ENCODE measurements at regions not wholly inside any gene's neighbourhood (a gene's known extent, or its start where the extent isn't known, plus 50 kb on each side); places are given as distances from the start of the nearest gene placed in this dataset.
"Not testable (repeated sequence)": the region's sequence is repeated elsewhere in the genome, so short reads cannot be mapped to it uniquely, and the experiment has no call there.

DNA sequence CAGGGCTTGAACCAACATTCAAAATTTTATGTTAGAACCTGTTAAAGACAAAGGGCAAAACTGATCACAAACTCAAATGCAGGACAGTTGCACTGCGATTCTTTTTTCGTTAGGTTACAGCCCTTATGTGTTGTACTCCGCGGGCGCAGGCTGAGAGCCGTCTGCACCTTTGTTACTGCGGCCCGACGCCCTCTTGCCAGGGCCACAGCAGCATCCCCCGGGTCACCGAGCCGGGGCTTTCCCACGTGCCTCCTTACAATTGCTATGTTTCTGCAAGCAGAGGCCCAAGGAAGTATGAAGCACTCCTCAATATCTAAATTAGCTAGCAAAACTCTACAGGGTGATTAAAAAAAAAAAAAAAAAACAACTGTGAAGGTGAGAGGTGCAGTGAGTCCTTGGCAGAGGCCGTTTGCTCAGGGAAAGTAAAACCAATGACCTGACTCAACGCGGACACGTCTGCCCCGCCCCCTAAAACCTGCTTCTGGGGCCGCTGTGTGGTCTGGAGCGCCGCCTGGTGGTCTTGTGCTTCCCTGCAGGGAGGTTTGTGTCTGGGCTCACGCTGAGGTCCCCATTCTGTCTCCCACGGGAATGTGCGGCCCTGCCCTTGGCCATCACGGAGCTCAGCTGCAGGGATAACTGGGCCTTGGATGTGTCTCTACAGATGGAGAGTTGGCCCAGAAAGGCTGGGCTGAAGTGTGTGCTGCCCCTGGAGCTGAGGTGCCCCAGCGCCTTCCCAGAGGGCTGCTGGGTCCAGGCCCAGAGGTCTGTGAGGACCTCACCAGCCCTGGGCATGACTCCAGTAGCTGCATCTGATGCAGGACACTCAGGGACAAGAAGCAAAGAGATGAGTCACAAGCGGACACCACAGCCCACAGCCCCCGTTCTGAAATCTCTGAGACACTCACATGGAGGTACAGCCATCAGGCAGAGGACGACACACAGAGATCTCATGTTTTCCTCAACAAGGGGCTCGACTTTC is 418.5 kb downstream of the TMEM121 start:
- DNase-seq: peak; percentile 83

DNA sequence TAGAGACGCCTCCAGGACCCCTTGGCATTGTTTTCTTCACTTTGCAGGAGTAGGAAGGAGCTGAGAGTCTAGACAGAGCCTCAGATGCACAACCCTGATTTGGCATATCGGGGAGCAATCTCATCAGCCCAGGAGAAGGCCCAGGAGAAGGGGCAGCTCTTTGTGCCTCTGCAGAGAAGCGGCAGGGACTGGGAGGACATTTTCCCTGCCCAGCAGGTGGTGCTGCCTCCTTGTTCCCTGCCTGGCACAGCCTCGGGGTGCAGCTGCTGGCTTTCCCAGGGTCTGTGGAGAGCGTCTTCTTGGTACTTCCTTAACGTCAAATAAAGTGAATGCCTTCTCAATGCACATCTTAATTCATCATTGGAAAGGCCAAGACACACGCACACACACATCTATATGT is 419.5 kb downstream of the TMEM121 start:
- DNase-seq: peak; percentile 31

DNA sequence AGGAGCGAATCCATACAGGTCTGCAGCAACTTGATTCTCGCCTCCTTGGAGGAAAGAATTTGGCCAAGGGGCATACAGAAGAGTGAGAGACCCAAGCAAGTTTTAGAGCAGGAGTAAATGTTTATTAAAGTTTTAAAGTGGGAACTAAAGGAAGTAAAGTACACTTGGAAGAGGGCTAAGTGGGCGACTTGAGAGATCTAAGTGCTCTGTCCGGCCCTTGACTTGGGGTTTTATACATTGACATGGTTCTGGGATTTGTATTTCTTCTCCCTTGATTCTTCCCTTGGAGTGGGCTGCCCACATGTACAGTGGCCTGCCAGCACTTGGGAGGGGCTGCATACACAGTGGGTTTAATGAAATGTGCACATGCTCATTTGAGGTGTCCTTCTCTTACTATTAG is 421.2 kb downstream of the TMEM121 start:
- DNase-seq: no peak

DNA sequence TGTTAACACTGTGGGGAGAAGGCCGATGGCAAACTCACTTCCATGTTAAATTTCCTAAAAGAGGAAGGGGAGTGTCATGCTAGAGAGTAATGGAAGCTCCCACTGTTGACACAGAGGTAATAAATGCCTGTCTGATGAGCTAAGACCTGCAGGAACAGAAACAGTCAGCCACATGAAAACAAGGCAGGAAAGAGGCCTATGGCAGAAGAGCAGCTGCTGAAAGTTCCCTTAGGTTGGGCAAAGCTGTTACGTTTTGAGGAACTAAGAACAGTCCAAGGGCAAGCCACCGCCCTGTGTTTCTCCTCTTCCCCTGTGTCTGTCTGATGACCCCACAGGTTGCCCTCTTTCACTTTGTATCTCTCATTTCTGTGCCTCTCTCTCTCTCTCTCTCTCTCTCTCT is 422.6 kb downstream of the TMEM121 start:
- not testable (repeated sequence) for DNase-seq

DNA sequence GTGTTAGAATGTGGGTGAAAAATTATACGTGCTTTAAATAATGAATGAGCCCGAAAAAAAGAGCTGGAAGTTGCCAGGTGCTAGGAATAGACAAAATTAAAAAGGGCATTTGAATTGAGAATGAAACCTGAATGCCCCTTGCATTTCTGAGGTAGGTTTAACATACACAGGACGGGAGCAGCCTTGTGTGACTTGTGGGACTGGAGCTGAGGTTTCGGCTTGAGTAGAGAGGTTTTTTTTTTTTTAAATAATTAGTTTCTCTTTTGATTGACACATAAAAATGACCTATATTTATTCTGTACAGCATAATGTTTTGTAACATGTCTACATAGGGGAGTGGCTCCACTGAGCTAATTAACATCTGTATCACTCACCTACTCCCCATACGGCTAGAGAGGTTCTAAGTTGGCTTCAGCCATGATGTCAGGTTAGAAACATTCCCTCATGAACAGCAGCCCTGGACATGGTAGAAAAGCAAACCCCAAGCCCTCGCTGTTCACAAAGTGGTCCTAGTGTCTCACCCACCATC is 424.0 kb downstream of the TMEM121 start:
- not testable (repeated sequence) for DNase-seq

DNA sequence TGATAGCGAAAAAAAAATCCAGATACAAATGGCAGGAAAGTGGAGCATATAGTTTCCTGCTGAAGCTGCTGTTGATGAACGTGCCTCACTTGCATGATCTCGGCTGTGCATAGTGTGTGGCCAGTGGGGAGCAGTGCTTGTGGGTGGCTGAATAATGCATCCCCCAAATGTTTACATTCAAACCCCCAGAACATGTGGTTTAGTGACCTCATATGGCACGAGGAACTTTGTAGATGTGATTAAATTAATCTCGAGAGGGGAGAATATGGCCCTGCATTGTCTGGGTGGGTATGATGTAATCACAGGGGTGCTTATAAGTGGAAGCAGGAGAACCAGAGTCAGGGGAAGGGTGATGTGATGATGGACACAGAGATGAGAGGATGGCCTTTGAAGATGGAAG is 425.0 kb downstream of the TMEM121 start:
- DNase-seq: no peak

DNA sequence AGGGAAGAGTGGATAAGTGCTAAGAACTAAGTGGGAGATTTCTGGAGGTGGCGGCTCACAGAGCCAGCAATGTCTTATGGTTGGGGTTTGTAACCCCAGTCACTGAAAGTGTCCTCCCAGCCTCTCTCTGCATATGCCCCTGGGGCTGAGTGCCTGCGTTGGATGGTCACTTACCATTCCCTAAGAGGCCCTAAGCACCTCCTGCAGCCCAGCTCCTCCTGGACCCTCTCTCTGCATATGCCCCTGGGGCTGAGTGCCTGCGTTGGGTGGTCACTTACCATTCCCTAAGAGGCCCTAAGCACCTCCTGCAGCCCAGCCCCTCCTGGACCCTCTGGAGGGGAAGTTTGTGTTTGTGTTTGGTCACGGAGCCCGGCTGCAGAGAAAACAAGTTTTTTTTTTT is 425.8 kb downstream of the TMEM121 start:
- no peak for DNase-seq

DNA sequence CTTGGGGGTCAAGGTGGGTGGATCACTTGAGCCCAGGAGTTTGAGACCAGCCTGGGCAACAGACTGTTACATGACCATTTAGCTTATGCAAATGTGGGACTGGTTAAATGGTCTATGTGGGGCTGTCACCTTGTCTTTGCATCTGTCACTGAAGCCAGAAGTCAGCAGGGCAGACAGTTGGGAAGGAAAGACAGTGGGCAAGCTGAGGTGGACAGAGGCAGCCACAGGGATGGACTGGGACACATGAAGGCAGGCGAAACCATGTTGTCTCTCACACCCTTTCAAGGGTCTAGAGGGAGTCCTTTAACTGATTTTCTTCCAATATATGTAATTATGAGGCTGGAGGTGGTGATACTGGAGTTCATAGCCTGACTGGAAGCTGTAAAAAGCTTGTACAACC is 426.4 kb downstream of the TMEM121 start:
- DNase-seq: no peak

DNA sequence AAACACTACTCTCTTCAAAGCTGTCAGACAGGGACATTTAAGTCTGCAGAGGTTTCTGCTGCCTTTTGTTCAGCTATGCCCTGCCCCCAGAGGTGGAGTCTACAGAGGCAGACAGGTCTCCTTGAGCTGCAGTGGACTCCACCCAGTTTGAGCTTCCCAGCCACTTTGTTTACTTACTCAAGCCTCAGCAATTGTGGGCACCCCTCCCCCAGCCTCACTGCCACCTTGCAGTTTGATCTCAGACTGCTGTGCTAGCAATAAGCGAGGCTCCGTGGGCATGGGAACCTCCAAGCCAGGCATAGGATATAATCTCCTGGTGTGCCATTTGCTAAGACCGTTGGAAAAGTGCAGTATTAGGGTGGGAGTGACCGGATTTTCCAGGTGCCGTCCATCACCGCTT is 435.2 kb downstream of the TMEM121 start:
- not testable (repeated sequence) for DNase-seq

DNA sequence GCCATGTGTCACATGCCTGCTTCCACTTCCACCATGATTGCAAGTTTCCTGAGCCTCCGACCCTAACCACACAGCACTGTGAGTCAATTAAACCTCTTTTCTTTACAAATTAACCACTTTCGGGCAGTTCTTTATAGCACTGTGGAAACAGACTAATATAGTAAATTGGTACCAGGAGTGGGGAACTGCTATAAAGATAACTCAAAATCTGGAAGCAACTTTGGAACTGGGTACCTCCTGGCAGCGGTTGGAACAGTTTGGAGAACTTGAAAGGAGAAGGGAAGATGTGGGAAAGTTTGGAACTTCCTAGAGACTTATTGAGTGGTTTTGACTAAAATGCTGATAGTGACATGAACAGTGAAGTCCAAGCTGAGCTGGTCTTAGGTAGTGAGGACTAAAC is 436.1 kb downstream of the TMEM121 start:
- no peak for DNase-seq

DNA sequence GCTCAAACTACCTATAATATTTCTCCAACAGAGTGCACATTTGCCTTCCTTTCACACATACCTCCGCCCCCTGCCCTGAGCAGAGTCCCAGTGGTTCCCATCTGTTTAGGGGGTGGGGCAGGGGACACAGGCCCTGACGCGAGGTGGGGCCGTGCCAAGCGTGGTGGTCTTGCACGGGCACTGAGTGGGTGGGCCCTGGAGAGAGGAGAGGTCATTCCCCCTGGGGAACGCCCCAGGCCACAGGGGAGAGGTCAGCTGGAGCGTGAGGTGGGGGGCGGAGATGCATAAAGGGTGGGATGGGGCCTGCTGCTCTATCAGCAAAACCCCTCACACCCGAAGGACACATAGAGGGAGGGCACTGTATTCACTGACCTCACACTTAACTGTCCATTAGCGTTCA is 441.9 kb downstream of the TMEM121 start:
- DNase-seq: no peak

DNA sequence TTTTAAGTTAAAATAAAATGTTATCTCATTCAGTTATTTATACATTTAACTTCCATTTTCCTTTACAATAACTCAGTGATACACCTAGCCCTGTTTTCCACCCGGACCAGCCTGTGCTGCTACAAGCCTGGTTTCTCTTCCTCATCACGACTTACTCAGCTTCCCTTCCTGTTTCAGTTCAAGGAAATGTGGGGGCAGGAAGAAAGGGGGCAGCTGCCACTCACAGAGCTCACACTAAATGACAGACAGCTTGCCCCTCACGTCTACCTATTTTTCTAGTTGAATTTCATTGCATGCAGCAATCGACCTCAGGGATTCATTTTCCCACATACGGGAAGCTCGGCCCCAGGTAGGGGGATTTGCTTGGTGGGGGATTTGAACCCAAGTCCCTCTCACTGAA is 442.6 kb downstream of the TMEM121 start:
- DNase-seq: not testable (repeated sequence)

DNA sequence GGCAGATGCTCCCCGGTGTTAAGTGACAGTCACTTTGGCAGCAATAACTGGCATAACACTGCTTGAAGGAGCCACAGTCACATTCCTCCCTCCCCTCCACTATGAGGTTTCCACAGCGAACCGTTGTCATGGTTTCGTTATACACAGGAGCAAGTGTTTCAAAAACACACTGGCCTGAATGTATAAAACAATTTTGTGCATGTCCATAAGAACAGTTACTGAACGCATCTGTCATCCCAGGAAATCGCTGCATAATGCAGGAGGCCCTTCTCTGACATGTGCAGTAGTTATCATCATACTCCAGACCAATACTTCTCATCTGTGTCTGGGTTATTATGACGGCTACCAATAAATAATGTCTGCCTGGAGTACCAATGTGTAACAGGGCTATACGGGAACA is 444.4 kb downstream of the TMEM121 start:
- not testable (repeated sequence) for DNase-seq

DNA sequence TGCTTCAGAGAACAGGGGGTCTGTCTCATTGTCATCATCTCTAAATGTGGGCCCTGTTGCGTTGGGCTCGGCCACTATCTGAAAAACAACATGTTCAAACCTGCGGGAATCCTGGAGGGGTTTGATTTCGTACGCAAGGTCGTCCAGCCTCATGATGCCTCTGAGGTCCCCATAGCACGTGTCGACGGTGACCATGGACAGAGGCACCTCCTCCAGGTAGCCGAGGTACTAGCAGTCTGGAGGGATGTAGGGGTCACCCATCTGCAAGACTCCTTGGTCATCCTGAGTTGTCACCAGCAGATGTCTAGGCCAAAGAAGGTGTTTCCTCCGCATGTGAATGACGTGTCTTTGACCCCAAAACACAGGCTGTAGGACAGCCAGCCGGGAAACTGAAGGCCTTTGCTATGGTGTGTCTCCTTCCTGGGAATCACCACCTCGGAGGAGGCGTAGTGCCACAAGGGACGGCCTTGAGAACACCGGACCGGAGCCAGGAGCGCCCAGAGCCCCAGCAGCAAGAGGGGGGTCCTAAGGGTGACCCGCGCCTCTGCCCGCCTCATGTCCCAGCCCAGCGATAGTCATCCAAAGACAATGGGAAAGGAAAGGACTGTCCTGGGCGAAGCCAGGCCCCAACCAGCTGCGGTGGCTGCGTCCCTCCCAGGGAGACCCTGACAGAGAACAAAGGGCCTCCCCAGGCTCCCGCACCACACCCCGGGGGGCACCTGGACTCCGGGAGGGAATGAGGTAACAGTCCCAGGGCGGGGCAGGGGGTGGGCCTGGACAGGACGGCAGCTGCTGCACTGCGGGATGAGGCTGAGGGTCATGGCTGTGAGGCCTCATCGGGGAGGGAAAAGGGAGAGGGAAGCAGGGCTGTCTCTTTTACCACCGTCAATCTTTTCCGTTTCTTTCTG is 445.5 kb downstream of the TMEM121 start:
- no peak for DNase-seq

DNA sequence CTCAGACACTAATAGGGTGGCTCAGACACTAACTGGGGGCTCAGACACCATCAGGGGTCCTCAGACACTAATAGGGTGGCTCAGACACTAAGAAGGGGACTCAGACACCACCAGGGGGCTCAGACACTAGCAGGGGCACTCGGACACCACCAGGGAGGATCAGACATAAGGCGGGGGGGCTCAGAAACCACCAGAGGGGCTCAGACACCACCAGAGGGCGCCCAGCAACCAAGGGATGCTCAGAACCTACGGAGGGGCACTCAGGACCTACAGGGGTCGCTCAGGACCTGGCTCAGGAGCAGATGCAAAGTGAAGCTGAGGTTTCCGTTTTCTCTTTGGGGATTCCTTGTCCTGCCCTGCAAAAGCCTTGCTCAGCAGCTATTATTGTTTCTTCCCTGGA is 448.5 kb downstream of the TMEM121 start:
- DNase-seq: peak; percentile 60

DNA sequence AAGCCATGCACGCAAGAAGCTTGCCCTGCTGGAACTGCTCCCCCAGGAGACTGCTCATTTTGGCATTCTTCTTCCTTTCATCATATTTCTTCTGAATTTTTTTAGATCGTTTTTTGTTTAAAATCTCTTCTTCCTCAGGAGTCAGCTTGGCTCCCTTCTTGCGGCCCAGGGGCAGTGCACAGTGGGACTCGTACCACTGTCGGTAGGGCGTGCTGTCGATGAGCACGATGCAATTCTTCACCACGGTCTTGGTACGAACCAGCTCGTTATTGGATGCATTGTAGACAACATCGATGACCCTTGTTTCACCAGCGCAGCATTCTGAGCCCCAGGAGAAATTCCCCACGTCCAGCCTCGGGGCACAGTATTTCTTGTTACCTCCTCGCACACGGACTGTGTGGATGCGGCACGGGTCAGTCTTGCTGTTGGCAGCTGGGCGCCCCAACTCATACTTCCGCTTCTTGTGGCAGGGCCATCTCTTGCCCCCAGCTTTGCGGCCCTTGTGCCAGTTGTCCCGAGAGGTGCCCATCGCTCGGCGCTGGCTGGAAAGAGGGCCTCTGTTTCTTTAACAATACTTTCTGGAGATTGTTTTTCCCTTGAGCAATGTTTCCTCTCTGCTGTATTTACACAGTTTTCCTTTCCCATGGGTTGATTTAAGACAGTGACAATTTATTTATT is 452.4 kb downstream of the TMEM121 start:
- no peak for DNase-seq

DNA sequence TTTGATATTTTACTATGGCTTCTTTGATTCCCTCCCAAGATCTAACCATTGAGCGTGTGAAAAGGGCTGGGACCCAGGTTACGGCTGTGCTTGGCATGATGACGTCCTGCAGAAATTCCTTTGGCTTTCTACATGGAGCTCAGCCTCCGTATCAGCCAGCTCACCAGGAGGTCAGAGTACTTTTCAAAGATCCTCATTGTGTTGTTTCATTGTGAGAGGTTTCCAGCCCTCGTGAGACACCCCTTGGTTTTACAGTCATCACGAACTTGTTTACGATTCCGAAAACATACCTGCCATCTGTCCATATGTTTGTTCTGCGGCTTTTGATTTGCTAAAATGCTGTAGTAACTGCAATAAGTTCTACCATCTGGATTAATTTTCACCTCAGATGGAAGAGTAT is 453.1 kb downstream of the TMEM121 start:
- no peak for DNase-seq

DNA sequence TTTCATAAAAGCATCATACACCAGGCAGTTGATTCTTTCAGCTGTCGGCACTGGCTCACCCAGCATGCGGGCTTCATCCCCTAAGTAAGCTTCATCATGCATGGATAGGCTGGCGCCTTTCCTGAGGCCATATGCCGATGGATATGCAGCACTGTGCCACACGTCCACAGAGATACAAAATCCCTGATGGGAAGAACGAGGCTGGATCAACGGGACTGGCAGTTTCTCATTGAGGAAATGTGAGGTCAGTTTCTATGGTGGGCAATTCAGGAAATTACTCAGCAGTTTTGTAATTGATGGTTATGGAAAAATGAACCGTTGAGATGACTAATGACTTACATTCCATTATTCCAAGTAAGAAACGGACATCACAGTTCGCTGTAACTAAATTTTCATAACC is 453.8 kb downstream of the TMEM121 start:
- no peak for DNase-seq

DNA sequence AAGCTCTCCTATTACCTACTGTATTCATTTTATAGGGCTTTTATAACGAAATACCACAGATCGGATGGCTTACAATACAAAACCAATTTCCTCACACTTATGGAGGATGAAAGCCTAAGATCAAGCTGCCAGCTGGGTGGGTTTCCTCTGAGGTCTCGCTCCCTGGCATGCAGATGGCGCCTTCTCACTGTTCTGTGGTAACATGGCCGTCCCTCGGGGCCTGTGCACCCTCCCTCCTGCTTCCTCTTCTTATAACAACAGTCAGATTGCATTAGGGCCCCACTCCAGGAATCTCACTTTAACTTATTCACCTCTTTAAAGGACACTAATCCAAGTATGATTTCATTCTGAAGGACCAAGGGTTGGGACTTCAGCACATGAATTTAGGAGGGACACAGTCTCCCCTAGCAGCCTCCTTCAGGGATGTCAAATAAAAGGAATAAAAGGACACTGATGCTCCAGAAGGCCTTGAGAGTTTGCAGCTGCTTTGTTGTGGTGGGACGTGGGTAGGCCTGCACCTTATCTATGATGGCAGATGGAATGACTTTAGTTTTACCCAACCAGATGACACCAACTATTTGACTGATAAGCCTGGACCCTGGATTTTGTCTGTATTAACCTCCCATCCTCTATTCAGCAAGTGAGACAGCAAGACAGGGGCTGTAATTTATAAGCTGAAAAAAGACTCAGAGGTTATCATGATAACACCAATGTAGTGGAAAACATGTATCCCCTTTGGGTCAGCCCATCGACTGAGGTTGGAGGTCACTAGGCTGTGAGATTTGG is 455.3 kb downstream of the TMEM121 start:
- not testable (repeated sequence) for DNase-seq

DNA sequence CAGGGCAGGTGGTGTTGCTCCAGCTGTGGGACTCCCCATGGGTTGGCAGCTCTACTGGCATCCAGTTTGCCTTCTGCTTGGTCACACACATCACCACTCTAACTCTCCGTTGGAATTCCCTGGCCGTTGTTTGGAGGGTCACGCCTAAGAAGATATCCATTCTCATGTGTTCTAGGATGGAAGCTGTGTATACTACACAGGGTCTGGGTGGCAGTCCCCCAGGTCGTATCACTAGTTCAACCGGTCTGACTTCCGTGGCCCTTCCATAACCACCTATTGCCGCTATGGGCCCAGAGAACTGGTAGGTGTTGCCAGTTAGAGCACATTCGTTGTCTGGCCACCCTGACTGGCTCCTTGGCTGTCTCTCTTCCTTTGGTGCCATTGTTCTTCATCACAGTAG is 456.3 kb downstream of the TMEM121 start:
- DNase-seq: no peak

DNA sequence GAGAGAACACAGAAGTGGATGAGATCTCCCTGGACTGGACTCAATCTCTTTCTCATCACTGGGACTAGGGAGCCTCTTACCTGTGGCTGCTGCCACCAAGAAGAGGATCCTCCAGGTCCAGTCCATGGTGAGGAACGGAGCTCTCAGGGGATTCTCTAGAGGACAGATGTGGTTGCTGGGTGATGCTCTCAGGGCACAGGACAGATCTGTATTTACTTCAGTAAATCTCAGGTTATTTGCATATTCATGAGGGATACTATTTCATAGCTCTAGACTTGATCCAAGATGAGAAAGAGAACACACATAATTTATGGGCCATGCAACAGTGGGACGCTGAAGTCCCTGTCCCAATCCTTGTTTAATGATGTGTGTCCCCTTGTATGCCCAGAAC is 460.5 kb downstream of the TMEM121 start:
- DNase-seq: no peak

DNA sequence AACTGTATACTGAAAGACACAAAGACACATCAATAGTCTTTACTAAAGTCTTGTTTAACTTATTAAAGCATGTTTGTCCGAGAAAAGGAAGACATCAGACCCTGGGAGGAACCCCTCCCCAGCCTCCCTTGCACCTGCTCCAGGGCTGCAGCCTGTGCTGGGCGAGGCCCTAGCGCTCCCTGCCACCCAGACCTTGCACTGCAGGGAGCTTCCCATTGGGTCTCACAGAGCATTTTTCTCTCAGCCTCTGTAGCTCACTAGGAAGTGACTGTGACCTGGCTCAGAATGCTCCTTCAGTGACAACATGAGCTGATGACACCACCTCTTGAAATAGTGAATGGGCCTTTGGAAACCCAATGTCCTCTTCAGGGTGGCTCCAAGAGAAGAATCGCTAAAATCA is 461.2 kb downstream of the TMEM121 start:
- DNase-seq: no peak
